ENCODE measurements at regions not wholly inside any gene's neighbourhood (a gene's known extent, or its start where the extent isn't known, plus 50 kb on each side); places are given as distances from the start of the nearest gene placed in this dataset.

- BruUV-seq (replicated peaks), result no TSS peak
Measured at GRCh38 chr17:53142890-53143289, 679.8 kb upstream of the KIF2B start.

GRCh38 chr17:53141731-53142130, 681.0 kb upstream of the KIF2B start:
- DNase-seq, result no peak
- POLR2A ChIA-PET (ENCODE audit: unreplicated experiment), result no interaction called here
- no peak overlapping the region for H3K4me3 ChIP-seq
- H4K20me1 ChIP-seq (ENCODE audit: insufficient read depth), result no peaks in the 10 kb centered on the region
- H3K79me2 ChIP-seq (ENCODE audit: low read depth), result no peaks in the 10 kb centered on the region
- no peaks in the 10 kb centered on the region for H3K9me3 ChIP-seq (ENCODE audit: insufficient read depth, low read depth)
- no peak overlapping the region for H3K4me2 ChIP-seq
- H3K27ac ChIP-seq, result no peak overlapping the region
- H3K27me3 ChIP-seq (ENCODE audit: insufficient read depth, low read depth), result no peaks in the 10 kb centered on the region
- intact Hi-C loops (cut with micrococcal nuclease; ENCODE audit: unreplicated experiment), result no loop called here
- CTCF ChIA-PET, result no interaction called here
- H3K36me3 ChIP-seq (ENCODE audit: low read depth), result no peaks in the 10 kb centered on the region
- H2AFZ ChIP-seq, result no peak overlapping the region
- BruUV-seq (replicated peaks), result no TSS peak
- no peaks in the 10 kb centered on the region for H3F3A ChIP-seq (ENCODE audit: insufficient read depth, low read depth)
- TF ChIP-seq EZH2 (IDR thresholded peaks at IDR 0.05; ENCODE audit: low read depth) (no peak), CTCF (conservative IDR thresholded peaks at IDR 0.05) (no peak)
- H3K4me1 ChIP-seq (replicated peaks; ENCODE audit: insufficient read depth), result peaks cover 4% of the 10 kb centered on the region; the same call in 1 of the 2 replicates
- no peaks in the 10 kb centered on the region for H3K9me2 ChIP-seq (ENCODE audit: insufficient read depth)

More at GRCh38 chr17:53142890-53143289, 679.8 kb upstream of the KIF2B start:
- ChIA-PET CTCF (no interaction called here), POLR2A (ENCODE audit: unreplicated experiment) (no interaction called here)
- Histone ChIP-seq H3K9me3 (ENCODE audit: insufficient read depth, low read depth) (no peaks in the 10 kb centered on the region), H3K4me1 (replicated peaks; ENCODE audit: insufficient read depth) (peaks cover 4% of the 10 kb centered on the region; the same call in 1 of the 2 replicates), H3K4me2 (peak overlapping the region; percentile 46), H3K36me3 (ENCODE audit: low read depth) (no peaks in the 10 kb centered on the region), H3K79me2 (ENCODE audit: low read depth) (no peaks in the 10 kb centered on the region), H2AFZ (peak overlapping the region; percentile 54), H3K4me3 (no peak overlapping the region), H3K27ac (no peak overlapping the region), H3K27me3 (ENCODE audit: insufficient read depth, low read depth) (no peaks in the 10 kb centered on the region), H4K20me1 (ENCODE audit: insufficient read depth) (no peaks in the 10 kb centered on the region), H3K9me2 (ENCODE audit: insufficient read depth) (no peaks in the 10 kb centered on the region), H3F3A (ENCODE audit: insufficient read depth, low read depth) (no peaks in the 10 kb centered on the region)
- no peak for TF ChIP-seq CTCF (conservative IDR thresholded peaks at IDR 0.05)
- TF ChIP-seq EZH2 (IDR thresholded peaks at IDR 0.05; ENCODE audit: low read depth), result no peak
- intact Hi-C loops (cut with micrococcal nuclease; ENCODE audit: unreplicated experiment), result no loop called here
- no peak for DNase-seq

GRCh38 chr17:53141280-53141679, 681.4 kb upstream of the KIF2B start:
- Histone ChIP-seq H3K9me2 (ENCODE audit: insufficient read depth) (no peaks in the 10 kb centered on the region), H3K4me3 (no peak overlapping the region), H3K79me2 (ENCODE audit: low read depth) (no peaks in the 10 kb centered on the region), H3K4me2 (no peak overlapping the region), H3K9me3 (ENCODE audit: insufficient read depth, low read depth) (no peaks in the 10 kb centered on the region), H3F3A (ENCODE audit: insufficient read depth, low read depth) (no peaks in the 10 kb centered on the region), H2AFZ (no peak overlapping the region), H3K36me3 (ENCODE audit: low read depth) (no peaks in the 10 kb centered on the region), H3K4me1 (replicated peaks; ENCODE audit: insufficient read depth) (peaks cover 4% of the 10 kb centered on the region; the same call in 1 of the 2 replicates), H3K27ac (no peak overlapping the region), H4K20me1 (ENCODE audit: insufficient read depth) (no peaks in the 10 kb centered on the region), H3K27me3 (ENCODE audit: insufficient read depth, low read depth) (no peaks in the 10 kb centered on the region)
- no peak for TF ChIP-seq EZH2 (IDR thresholded peaks at IDR 0.05; ENCODE audit: low read depth)
- DNase-seq, result no peak
- CTCF ChIA-PET, result no interaction called here
- POLR2A ChIA-PET (ENCODE audit: unreplicated experiment), result no interaction called here
- no TSS peak for BruUV-seq (replicated peaks)
- intact Hi-C loops (cut with micrococcal nuclease; ENCODE audit: unreplicated experiment), result no loop called here

GRCh38 chr17:53137869-53138268, 684.9 kb upstream of the KIF2B start:
- Histone ChIP-seq H3K27me3 (ENCODE audit: insufficient read depth, low read depth) (no peaks in the 10 kb centered on the region), H3K27ac (no peak overlapping the region), H3K4me1 (replicated peaks; ENCODE audit: insufficient read depth) (no peaks in the 10 kb centered on the region), H3K9me3 (ENCODE audit: insufficient read depth, low read depth) (no peaks in the 10 kb centered on the region), H3K4me3 (no peak overlapping the region), H2AFZ (no peak overlapping the region), H3K4me2 (no peak overlapping the region), H3K79me2 (ENCODE audit: low read depth) (no peaks in the 10 kb centered on the region), H4K20me1 (ENCODE audit: insufficient read depth) (no peaks in the 10 kb centered on the region), H3F3A (ENCODE audit: insufficient read depth, low read depth) (no peaks in the 10 kb centered on the region), H3K36me3 (ENCODE audit: low read depth) (no peaks in the 10 kb centered on the region), H3K9me2 (ENCODE audit: insufficient read depth) (no peaks in the 10 kb centered on the region)
- intact Hi-C loops (cut with micrococcal nuclease; ENCODE audit: unreplicated experiment), result no loop called here
- CTCF ChIA-PET, result no interaction called here
- no TSS peak for BruUV-seq (replicated peaks)
- TF ChIP-seq EZH2 (IDR thresholded peaks at IDR 0.05; ENCODE audit: low read depth) (no peak), CTCF (conservative IDR thresholded peaks at IDR 0.05) (no peak)
- POLR2A ChIA-PET (ENCODE audit: unreplicated experiment), result no interaction called here
- DNase-seq, result no peak
